C4-2B (cell line): ENCODE measurements at regions not wholly inside any gene's neighbourhood (a gene's known extent, or its start where the extent isn't known, plus 50 kb on each side); places are given as distances from the start of the nearest gene placed in this dataset.

Experiments used
- CTCF ChIP-seq: fragments of 450-650 bp; conservative IDR thresholded peaks from 2 replicates; pipeline ENCODE4 v1.5.1; 2017; ENCODE audit warnings: mild to moderate bottlenecking
- ZFX ChIP-seq: fragments of 450-650 bp; IDR thresholded peaks from 2 replicates; pipeline ENCODE4 v1.6.1; 2017

DNA sequence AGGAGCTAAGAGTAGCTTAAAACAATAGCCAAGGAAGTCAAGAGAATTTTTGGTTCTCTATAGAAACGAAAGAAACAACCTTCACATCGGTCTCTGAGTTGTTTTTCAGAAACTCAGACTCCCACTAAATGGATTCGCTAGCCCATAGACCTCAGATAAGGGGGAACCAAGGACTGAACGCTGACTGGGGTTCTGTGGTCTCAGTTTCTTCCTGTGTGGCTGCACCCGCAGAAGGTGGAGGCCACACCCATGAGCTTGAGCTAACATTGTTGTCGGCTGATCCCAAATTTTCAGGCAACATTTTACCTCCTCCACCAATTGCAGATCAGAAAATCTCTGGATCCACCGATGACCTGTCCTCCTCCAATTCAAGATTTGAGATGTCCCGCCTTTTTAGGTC lies 456.1 kb downstream of the AJAP1 start:
- TF ChIP-seq CTCF (no peak), ZFX (no peak)
